Muscle of arm (tissue), 1 donor: ENCODE measurements at regions not wholly inside any gene's neighbourhood (a gene's known extent, or its start where the extent isn't known, plus 50 kb on each side); places are given as distances from the start of the nearest gene placed in this dataset.
"Not testable (repeated sequence)": the region's sequence is repeated elsewhere in the genome, so short reads cannot be mapped to it uniquely, and the experiment has no call there.

Experiments used
- DNase-seq: peaks from one replicate; pipeline ENCODE4 v3.0.0-alpha.2; 2013

GRCh38 chr14:106745016-106745767, 1218.8 kb downstream of the TMEM121 start:
- not testable (repeated sequence) for DNase-seq

DNA sequence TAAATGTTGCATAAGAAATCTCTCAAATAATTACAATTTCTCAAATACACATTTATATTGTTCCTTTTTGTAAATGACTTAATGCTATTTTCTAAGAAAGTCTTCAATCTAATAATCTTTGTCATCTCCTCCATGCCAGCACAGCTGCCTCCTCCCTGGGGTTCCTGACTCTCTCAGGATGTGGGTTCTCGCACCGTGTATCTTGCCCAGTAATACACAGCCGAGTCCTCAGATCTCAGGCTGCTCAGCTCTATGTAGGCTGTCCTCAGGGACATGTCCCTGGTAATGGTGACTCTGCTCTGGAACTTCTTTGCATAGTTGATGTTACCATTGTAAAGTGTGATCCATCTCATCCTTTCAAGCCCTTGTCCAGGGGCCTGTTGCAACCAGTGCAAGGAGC, 1223.7 kb downstream of the TMEM121 start:
- DNase-seq, result not testable (repeated sequence)

DNA sequence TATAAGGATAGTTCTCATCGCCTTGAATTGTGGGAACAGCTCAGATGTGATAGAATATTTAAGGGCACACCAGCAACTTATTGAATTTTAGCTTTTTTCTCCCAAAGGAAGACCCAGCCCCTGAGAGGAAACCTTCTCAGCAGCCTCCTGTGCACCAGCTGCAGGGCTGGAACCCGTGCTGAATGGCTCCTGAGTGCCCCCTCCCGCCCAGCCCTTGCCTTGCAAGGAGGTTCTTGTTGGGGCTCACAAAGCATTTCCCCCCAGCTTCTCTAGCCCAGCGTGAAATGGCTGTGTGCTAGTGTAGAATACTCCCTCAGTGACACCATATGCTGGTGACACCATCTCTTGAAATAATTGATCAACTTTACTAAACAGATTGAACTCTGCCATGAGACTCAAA, 1227.4 kb downstream of the TMEM121 start:
- not testable (repeated sequence) for DNase-seq

DNA sequence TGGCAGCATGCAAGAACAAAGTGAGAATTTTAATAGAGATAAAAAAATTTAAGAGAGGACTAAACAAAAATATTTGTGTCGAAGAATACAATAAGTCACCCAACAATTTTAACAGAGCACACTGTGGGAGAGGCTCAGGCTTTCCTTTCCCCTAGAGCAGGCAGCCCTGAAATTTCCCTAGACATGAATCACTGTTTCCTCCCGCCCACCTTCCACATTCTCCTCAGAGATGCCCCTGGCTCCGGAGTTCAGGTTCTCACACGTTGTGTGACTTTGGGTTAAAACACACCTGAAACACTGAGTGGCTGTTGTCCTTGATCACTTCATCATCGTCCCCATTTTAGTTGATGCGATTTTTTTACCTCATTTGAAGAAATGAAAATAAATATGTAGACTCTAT, 1231.1 kb downstream of the TMEM121 start:
- not testable (repeated sequence) for DNase-seq

DNA sequence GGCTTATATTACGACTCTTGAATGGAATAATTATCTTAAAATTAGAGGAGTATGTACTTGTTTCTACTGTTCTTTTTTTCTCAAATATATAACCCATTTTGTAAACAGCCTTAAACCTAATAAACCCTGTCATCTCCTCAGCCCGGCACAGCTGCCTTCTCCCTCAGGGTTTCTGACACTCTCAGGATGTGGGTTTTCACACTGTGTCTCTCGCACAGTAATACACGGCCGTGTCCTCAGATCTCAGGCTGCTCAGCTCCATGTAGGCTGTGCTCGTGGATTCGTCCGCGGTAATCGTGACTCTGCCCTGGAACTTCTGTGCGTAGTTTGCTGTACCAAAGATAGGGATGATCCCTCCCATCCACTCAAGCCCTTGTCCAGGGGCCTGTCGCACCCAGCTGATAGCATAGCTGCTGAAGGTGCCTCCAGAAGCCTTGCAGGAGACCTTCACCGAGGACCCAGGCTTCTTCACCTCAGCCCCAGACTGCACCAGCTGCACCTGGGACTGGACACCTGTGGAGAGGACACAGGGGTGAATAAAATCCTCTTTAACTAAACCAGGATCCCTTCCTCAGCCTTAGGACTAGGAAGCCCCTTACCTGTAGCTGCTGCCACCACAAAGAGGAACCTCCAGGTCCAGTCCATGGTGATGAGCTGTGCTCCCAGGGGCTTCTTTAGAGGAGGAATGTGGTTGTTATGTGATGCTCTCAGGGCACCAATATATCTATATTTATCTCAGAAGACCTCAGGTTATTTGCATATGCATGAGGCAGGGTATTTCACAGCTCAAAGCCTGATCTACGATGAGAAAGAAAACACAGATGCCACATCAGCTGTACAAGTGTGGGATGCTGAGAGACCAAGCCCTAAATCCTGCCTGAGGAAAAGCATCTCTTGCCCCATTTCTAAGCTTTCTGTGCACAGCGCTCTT, 1235.8 kb downstream of the TMEM121 start:
- not testable (repeated sequence) for DNase-seq

DNA sequence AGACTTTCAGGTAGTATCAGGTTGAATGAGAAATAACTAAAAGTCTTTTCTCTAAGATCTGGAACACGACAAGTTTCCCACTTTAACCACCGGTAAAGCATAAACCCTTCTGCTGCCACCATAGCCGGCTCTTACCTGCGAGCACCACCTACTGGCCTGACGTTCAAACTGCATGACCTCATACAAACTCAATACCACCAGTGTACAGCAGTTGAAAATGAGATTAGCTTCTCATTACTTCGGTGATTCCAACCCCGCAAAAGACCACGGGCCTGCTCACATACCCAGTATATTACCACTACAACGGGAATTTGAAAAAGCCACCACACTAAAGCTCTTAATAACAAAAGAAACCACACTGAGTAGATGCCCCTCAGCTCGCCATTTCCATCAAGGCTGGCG, 1238.6 kb downstream of the TMEM121 start:
- DNase-seq, result not testable (repeated sequence)

GRCh38 chr14:106766145-106766544, 1239.8 kb downstream of the TMEM121 start:
- no peak for DNase-seq

- DNase-seq, result not testable (repeated sequence)
Observed at GRCh38 chr14:106766551-106767277, 1240.3 kb downstream of the TMEM121 start.

DNA sequence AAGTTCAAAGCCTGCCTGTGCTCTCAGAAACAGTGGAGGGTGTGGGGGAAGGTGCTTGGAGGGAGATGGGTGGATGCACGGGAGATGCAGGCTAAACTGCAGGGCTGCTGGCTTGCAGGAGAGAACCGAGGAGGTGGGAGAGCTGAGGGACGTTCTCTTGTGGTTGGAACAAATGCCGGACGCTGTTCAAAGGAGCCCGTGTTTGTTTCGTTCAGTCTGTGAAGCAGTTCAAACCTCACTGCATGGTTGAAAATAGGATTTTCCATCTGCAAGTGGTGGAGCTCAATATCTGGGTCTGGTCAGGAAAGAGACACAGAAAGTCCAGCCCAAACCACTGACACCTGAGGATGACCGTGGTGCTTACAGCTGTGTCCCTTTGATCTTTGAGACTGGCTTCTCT, 1241.8 kb downstream of the TMEM121 start:
- not testable (repeated sequence) for DNase-seq

DNA sequence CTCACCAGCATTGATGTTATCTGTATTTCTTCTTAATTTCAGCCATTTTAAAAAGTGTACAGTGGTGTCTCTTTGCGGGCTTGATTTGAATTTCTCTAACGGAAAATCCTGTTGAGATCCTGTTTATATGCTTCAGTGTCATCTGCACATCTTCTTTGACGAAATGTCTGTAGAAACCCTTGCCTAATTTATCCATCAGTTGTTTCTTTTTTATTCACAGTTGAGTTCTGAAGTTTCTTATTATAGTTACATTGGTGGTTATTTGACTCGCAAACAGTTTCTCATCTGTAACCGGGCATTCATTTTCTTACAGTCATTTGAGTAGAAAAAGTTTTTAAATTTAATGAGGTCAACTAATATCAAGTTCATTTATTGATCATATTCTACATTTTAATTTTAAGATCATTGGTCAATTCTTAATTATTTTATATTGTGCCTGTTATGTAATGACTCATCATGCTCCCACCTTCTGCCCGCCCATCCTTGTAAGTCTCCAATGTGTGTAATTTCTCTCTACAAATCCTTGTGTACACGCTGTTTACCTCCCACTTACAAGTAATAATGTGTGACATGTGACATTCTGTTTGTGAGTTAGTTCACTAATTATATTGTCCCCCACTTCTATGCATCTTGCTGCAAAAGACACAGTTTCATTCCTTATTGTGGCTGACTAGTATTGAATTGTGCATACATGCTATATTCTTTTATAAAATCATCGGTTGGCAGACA, 1242.8 kb downstream of the TMEM121 start:
- not testable (repeated sequence) for DNase-seq

- DNase-seq, result not testable (repeated sequence)
Observed at GRCh38 chr14:106770158-106770672, 1243.8 kb downstream of the TMEM121 start.

DNA sequence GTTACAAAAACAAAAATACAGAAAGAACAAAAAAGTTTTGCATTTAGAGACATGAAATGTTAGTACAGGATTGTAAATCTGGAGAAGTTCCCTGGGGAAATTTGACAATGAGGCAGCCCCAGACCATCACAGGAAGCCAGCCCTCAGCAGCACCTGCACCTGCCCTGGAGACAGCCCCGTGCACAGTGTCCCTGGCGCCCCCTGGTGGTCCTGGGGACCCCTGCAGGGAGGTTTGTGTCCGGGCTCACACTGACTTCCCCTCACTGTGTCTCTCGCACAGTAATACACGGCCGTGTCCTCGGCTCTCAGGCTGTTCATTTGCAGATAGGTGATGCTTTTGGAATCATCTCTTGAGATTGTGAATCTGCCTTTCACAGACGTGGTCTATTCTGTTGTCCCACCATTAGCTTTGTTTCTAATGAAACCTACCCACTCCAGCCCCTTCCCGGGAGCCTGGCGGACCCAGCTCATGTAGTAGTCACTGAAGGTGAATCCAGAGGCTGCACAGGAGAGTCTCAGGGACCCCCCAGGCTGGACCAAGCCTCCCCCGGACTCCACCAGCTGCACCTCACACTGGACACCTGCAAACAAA, 1248.6 kb downstream of the TMEM121 start:
- DNase-seq, result not testable (repeated sequence)

DNA sequence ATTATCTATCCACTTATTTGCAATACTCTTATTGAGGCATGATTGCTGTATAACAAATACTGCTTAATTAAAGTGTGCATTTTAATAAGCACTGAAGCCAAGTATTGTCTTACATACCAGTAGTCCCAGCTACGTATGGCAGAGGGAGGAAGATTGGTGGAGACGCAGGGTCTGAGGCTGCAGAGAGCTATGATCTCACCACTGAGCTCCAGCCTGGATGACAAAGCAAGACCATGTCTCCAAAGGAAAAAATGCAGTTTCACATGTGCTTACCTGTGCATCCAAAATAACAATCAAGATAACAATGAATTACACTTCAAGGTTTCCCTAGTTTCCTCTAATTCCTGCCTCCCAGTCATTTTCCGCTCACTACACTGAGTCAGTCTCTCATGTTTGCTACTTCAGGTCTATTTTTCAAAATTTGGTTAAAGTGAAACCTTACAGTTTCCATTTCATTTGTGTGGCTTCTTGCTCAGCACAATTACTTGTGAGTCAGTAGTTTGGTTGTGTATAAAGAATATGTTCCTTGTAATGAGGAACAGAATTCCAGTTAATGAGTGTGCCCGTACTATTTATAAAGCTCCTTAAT, 1250.1 kb downstream of the TMEM121 start:
- DNase-seq, result no peak

DNA sequence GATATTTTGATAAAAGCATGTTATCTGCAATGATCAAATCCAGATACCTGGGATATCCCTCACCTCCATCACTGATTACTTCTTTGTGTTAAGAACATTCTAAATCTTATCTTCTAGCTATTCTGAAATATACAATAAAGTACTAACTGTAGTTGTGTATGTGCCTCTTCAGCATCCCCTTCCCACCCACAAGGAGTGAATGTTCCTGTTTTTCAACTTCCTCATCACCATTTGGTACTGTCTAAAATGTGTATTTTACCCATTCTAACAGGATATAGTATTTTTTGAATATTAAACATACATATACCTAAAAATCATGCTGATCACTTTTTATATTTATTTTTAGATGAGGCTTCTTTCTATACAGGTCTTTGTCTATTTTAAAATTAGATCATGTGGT, 1252.6 kb downstream of the TMEM121 start:
- no peak for DNase-seq

DNA sequence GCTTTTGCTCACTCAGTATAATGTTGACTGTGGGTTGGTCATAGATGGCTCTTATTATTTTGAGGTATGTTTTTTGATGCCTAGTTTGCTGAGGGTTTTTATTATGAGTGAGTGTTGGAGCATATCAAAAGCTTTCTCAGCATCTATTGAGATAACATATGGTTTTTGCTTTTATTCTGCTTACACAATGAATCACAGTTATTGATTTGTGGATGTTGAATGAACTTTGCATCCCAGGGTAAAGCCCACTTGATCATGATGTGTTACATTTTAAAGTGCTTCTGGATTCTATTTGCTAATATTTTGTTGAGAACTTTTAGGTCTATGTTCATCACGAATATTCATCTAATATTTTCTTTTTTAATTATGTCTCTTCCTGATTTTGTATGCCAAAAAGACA, 1260.3 kb downstream of the TMEM121 start:
- no peak for DNase-seq

GRCh38 chr14:106787626-106788025, 1261.2 kb downstream of the TMEM121 start:
- DNase-seq, result no peak

- no peak for DNase-seq
Observed at GRCh38 chr14:106788534-106788933, 1262.2 kb downstream of the TMEM121 start.

DNA sequence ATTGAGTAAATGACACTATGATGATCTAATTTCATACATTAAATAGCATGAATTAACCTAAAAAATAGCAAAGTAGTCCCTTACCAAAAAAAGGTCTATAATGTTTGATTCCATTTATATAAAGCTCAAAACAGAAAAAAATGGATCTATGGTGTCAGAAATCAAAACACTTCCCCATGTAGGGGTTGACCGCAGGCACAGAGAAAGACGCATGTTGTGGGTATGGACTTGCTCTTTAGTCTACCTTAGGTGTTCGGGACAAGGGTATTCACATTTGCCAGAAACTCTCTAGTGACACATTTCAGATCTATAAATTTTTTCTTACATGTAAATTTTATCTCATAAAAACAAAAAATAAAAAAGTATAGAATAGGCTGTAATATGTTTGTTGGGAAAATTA, 1262.9 kb downstream of the TMEM121 start:
- no peak for DNase-seq

DNA sequence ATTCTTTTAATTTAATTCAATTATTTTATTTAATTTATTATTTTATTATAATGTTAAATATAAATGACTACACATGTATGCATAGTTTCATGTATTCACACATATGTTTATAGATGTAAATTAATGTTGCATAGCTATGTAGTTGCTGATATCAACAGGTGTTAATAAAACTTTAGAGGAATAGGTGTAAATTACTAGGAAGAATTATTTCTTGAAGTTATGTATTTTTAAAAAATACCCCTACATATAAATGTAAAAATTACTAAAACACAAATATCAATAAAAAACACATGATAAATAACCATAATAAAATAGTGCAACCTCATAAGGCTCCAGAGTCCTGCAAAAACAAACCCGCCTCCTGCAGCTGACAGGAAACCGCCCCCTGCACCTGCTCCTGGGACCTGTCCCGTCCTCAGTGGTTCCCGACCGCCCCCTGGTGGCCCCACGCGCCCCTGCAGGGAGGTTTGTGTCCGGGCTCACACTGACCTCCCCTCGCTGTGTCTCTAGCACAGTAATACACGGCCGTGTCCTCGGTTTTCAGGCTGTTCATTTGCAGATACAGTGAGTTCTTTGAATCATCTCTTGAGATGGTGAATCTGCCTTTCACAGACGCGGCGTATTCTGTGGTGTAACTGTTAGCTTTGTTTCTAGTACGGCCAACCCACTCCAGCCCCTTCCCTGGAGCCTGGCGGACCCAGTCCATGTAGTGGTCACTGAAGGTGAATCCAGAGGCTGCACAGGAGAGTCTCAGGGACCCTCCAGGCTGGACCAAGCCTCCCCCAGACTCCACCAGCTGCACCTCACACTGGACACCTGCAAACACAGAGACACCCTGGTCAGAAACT, 1264.0 kb downstream of the TMEM121 start:
- DNase-seq, result no peak
